AG09309 (cell line): ENCODE measurements at regions not wholly inside any gene's neighbourhood (a gene's known extent, or its start where the extent isn't known, plus 50 kb on each side); places are given as distances from the start of the nearest gene placed in this dataset.

Source experiments
- DNase-seq: peaks from one replicate; pipeline ENCODE4 v3.0.0-alpha.2; 2010; ENCODE audit warnings: low read depth
- H3K4me3 ChIP-seq: 2 replicates; pipeline ENCODE4 v1.5.1; 2011; ENCODE audit warnings: mild to moderate bottlenecking, low read depth, low read length, moderate library complexity; ENCODE audit not compliant: control insufficient read depth
- CTCF ChIP-seq: IDR thresholded peaks from 2 replicates; pipeline ENCODE4 v1.5.1; 2011; ENCODE audit warnings: mild to moderate bottlenecking, low read depth, low read length, inconsistent platforms; ENCODE audit not compliant: insufficient read depth, control insufficient read depth; ENCODE audit errors: missing control alignments

- DNase-seq: peak; percentile 21
- TF ChIP-seq CTCF: no peak
- H3K4me3 ChIP-seq: no peak overlapping the region
Observed at GRCh38 chr9:82456642-82457041, 468.1 kb downstream of the SPATA31D1 start.

- DNase-seq: no peak
- no peak for TF ChIP-seq CTCF
- H3K4me3 ChIP-seq: no peak overlapping the region
Observed at GRCh38 chr9:82457298-82457697, 468.7 kb downstream of the SPATA31D1 start.

- no peak for DNase-seq
- TF ChIP-seq CTCF: no peak
- H3K4me3 ChIP-seq: no peak overlapping the region
Observed at GRCh38 chr9:82457891-82458290, 469.3 kb downstream of the SPATA31D1 start.

GRCh38 chr9:82458296-82458695 is 469.7 kb downstream of the SPATA31D1 start:
- no peak overlapping the region for H3K4me3 ChIP-seq
- TF ChIP-seq CTCF: no peak
- DNase-seq: no peak

GRCh38 chr9:82466616-82467260 is 478.2 kb downstream of the SPATA31D1 start:
- H3K4me3 ChIP-seq: no peak overlapping the region
- peak; percentile 37 for TF ChIP-seq CTCF
- DNase-seq: no peak

GRCh38 chr9:82467436-82467835 is 478.9 kb downstream of the SPATA31D1 start:
- DNase-seq: no peak
- no peak overlapping the region for H3K4me3 ChIP-seq
- no peak for TF ChIP-seq CTCF
